ENCODE measurements at regions not wholly inside any gene's neighbourhood (a gene's known extent, or its start where the extent isn't known, plus 50 kb on each side); places are given as distances from the start of the nearest gene placed in this dataset.

GRCh38 chr2:37854676-37855282 lies 70.3 kb upstream of the RMDN2 start:
- Histone ChIP-seq H3K4me1 (ENCODE audit: control insufficient read depth, insufficient read depth, low read length) (peaks cover 8% of the 10 kb centered on the region; the same call in 1 of the 2 replicates), H3K27me3 (ENCODE audit: control insufficient read depth, insufficient read depth, low read length) (no peaks in the 10 kb centered on the region), H3K36me3 (ENCODE audit: control insufficient read depth, insufficient read depth, low read length) (no peaks in the 10 kb centered on the region), H3K4me3 (ENCODE audit: low read depth, low read length) (no peak overlapping the region), H3K9me3 (ENCODE audit: control insufficient read depth, insufficient read depth, low read depth, low read length) (peaks cover 9% of the 10 kb centered on the region), H3K27ac (ENCODE audit: low read depth, low read length) (no peak overlapping the region), H3K9ac (ENCODE audit: low read length) (no peak overlapping the region)

GRCh38 chr2:37855283-37856041 lies 69.6 kb upstream of the RMDN2 start:
- Histone ChIP-seq H3K9me3 (ENCODE audit: control insufficient read depth, insufficient read depth, low read depth, low read length) (peaks cover 9% of the 10 kb centered on the region), H3K27me3 (ENCODE audit: control insufficient read depth, insufficient read depth, low read length) (no peaks in the 10 kb centered on the region), H3K4me3 (ENCODE audit: low read depth, low read length) (no peak overlapping the region), H3K36me3 (ENCODE audit: control insufficient read depth, insufficient read depth, low read length) (no peaks in the 10 kb centered on the region), H3K9ac (ENCODE audit: low read length) (no peak overlapping the region), H3K4me1 (ENCODE audit: control insufficient read depth, insufficient read depth, low read length) (peaks cover 8% of the 10 kb centered on the region; the same call in 1 of the 2 replicates), H3K27ac (ENCODE audit: low read depth, low read length) (no peak overlapping the region)

GRCh38 chr2:37856101-37856751 lies 68.9 kb upstream of the RMDN2 start:
- H3K9ac ChIP-seq (ENCODE audit: low read length) = no peak overlapping the region
- H3K27me3 ChIP-seq (ENCODE audit: control insufficient read depth, insufficient read depth, low read length) = no peaks in the 10 kb centered on the region
- no peaks in the 10 kb centered on the region for H3K36me3 ChIP-seq (ENCODE audit: control insufficient read depth, insufficient read depth, low read length)
- peaks cover 8% of the 10 kb centered on the region; the same call in 1 of the 2 replicates for H3K4me1 ChIP-seq (ENCODE audit: control insufficient read depth, insufficient read depth, low read length)
- H3K27ac ChIP-seq (ENCODE audit: low read depth, low read length) = no peak overlapping the region
- H3K9me3 ChIP-seq (ENCODE audit: control insufficient read depth, insufficient read depth, low read depth, low read length) = peaks cover 9% of the 10 kb centered on the region
- no peak overlapping the region for H3K4me3 ChIP-seq (ENCODE audit: low read depth, low read length)

GRCh38 chr2:37857575-37858399 lies 67.3 kb upstream of the RMDN2 start:
- Histone ChIP-seq H3K4me1 (ENCODE audit: control insufficient read depth, insufficient read depth, low read length) (peaks cover 8% of the 10 kb centered on the region; the same call in 1 of the 2 replicates), H3K9me3 (ENCODE audit: control insufficient read depth, insufficient read depth, low read depth, low read length) (peaks cover 9% of the 10 kb centered on the region), H3K4me3 (ENCODE audit: low read depth, low read length) (no peak overlapping the region), H3K27ac (ENCODE audit: low read depth, low read length) (no peak overlapping the region), H3K27me3 (ENCODE audit: control insufficient read depth, insufficient read depth, low read length) (no peaks in the 10 kb centered on the region), H3K9ac (ENCODE audit: low read length) (no peak overlapping the region), H3K36me3 (ENCODE audit: control insufficient read depth, insufficient read depth, low read length) (no peaks in the 10 kb centered on the region)

GRCh38 chr2:37858400-37858711 lies 66.7 kb upstream of the RMDN2 start:
- Histone ChIP-seq H3K36me3 (ENCODE audit: control insufficient read depth, insufficient read depth, low read length) (no peaks in the 10 kb centered on the region), H3K27me3 (ENCODE audit: control insufficient read depth, insufficient read depth, low read length) (no peaks in the 10 kb centered on the region), H3K4me3 (ENCODE audit: low read depth, low read length) (no peak overlapping the region), H3K27ac (ENCODE audit: low read depth, low read length) (no peak overlapping the region), H3K9ac (ENCODE audit: low read length) (no peak overlapping the region), H3K4me1 (ENCODE audit: control insufficient read depth, insufficient read depth, low read length) (peaks cover 8% of the 10 kb centered on the region; the same call in 1 of the 2 replicates), H3K9me3 (ENCODE audit: control insufficient read depth, insufficient read depth, low read depth, low read length) (peaks cover 9% of the 10 kb centered on the region)

GRCh38 chr2:37858725-37859267 lies 66.3 kb upstream of the RMDN2 start:
- peaks cover 9% of the 10 kb centered on the region for H3K9me3 ChIP-seq (ENCODE audit: control insufficient read depth, insufficient read depth, low read depth, low read length)
- no peak overlapping the region for H3K9ac ChIP-seq (ENCODE audit: low read length)
- H3K27ac ChIP-seq (ENCODE audit: low read depth, low read length) = no peak overlapping the region
- H3K4me3 ChIP-seq (ENCODE audit: low read depth, low read length) = no peak overlapping the region
- H3K36me3 ChIP-seq (ENCODE audit: control insufficient read depth, insufficient read depth, low read length) = no peaks in the 10 kb centered on the region
- H3K27me3 ChIP-seq (ENCODE audit: control insufficient read depth, insufficient read depth, low read length) = no peaks in the 10 kb centered on the region
- H3K4me1 ChIP-seq (ENCODE audit: control insufficient read depth, insufficient read depth, low read length) = peaks cover 8% of the 10 kb centered on the region; the same call in 1 of the 2 replicates

- Histone ChIP-seq H3K9ac (ENCODE audit: low read length) (no peak overlapping the region), H3K9me3 (ENCODE audit: control insufficient read depth, insufficient read depth, low read depth, low read length) (peaks cover 9% of the 10 kb centered on the region), H3K36me3 (ENCODE audit: control insufficient read depth, insufficient read depth, low read length) (no peaks in the 10 kb centered on the region), H3K4me3 (ENCODE audit: low read depth, low read length) (no peak overlapping the region), H3K27ac (ENCODE audit: low read depth, low read length) (no peak overlapping the region), H3K27me3 (ENCODE audit: control insufficient read depth, insufficient read depth, low read length) (no peaks in the 10 kb centered on the region), H3K4me1 (ENCODE audit: control insufficient read depth, insufficient read depth, low read length) (peaks cover 7% of the 10 kb centered on the region; the same call in 1 of the 2 replicates)
Observed at GRCh38 chr2:37862620-37863019, 62.5 kb upstream of the RMDN2 start.

- Histone ChIP-seq H3K27me3 (ENCODE audit: control insufficient read depth, insufficient read depth, low read length) (no peaks in the 10 kb centered on the region), H3K4me3 (ENCODE audit: low read depth, low read length) (no peak overlapping the region), H3K27ac (ENCODE audit: low read depth, low read length) (no peak overlapping the region), H3K9me3 (ENCODE audit: control insufficient read depth, insufficient read depth, low read depth, low read length) (peaks cover 5% of the 10 kb centered on the region), H3K9ac (ENCODE audit: low read length) (no peak overlapping the region), H3K4me1 (ENCODE audit: control insufficient read depth, insufficient read depth, low read length) (peaks cover 6% of the 10 kb centered on the region), H3K36me3 (ENCODE audit: control insufficient read depth, insufficient read depth, low read length) (no peaks in the 10 kb centered on the region)
Observed at GRCh38 chr2:37864217-37864616, 60.9 kb upstream of the RMDN2 start.

- Histone ChIP-seq H3K9ac (ENCODE audit: low read length) (no peak overlapping the region), H3K4me1 (ENCODE audit: control insufficient read depth, insufficient read depth, low read length) (peaks cover 6% of the 10 kb centered on the region), H3K36me3 (ENCODE audit: control insufficient read depth, insufficient read depth, low read length) (no peaks in the 10 kb centered on the region), H3K27me3 (ENCODE audit: control insufficient read depth, insufficient read depth, low read length) (no peaks in the 10 kb centered on the region), H3K4me3 (ENCODE audit: low read depth, low read length) (no peak overlapping the region), H3K9me3 (ENCODE audit: control insufficient read depth, insufficient read depth, low read depth, low read length) (no peaks in the 10 kb centered on the region), H3K27ac (ENCODE audit: low read depth, low read length) (no peak overlapping the region)
Observed at GRCh38 chr2:37865640-37866039, 59.4 kb upstream of the RMDN2 start.

- no peak overlapping the region for H3K27ac ChIP-seq (ENCODE audit: low read depth, low read length)
- H3K9me3 ChIP-seq (ENCODE audit: control insufficient read depth, insufficient read depth, low read depth, low read length) = no peaks in the 10 kb centered on the region
- H3K36me3 ChIP-seq (ENCODE audit: control insufficient read depth, insufficient read depth, low read length) = no peaks in the 10 kb centered on the region
- H3K4me1 ChIP-seq (ENCODE audit: control insufficient read depth, insufficient read depth, low read length) = peaks cover 6% of the 10 kb centered on the region
- no peaks in the 10 kb centered on the region for H3K27me3 ChIP-seq (ENCODE audit: control insufficient read depth, insufficient read depth, low read length)
- no peak overlapping the region for H3K4me3 ChIP-seq (ENCODE audit: low read depth, low read length)
- no peak overlapping the region for H3K9ac ChIP-seq (ENCODE audit: low read length)
Observed at GRCh38 chr2:37866171-37866934, 58.7 kb upstream of the RMDN2 start.
